T-helper 17 cell (primary cell): ENCODE measurements at regions not wholly inside any gene's neighbourhood (a gene's known extent, or its start where the extent isn't known, plus 50 kb on each side); places are given as distances from the start of the nearest gene placed in this dataset.

ENCODE experiments used
- ATAC-seq: fragments of 150-1000 bp; cut with Tn5 transposase; 2 replicates; pipeline ENCODE4 v1.10.0; 2021; ENCODE audit warnings: mild to moderate bottlenecking, moderate library complexity
- DNase-seq, 3 donors: peaks; one replicate each; pipeline versions ENCODE4 v3.0.0 to v3.0.0-alpha.2; 2020 to 2021
- H3K9me3 ChIP-seq: one replicate; pipeline ENCODE4 v1.7.0; 2013; ENCODE audit warnings: low read length, mild to moderate bottlenecking; ENCODE audit not compliant: control insufficient read depth, poor library complexity, severe bottlenecking
- H3K27ac Mint-ChIP-seq: one replicate; pipeline ENCODE4 v1.8.0; 2022; ENCODE audit warnings: mild to moderate bottlenecking, moderate library complexity, mixed read lengths
- H3K27me3 Mint-ChIP-seq: one replicate; pipeline ENCODE4 v1.8.0; 2022; ENCODE audit warnings: mixed read lengths
- H3K36me3 Mint-ChIP-seq: one replicate; pipeline ENCODE4 v1.8.0; 2022; ENCODE audit warnings: low read depth, mixed read lengths
- H3K4me1 Mint-ChIP-seq: one replicate; pipeline ENCODE4 v1.8.0; 2022; ENCODE audit warnings: mild to moderate bottlenecking, mixed read lengths
- H3K4me3 Mint-ChIP-seq: one replicate; pipeline ENCODE4 v1.8.0; 2022; ENCODE audit warnings: mild to moderate bottlenecking, moderate library complexity, mixed read lengths

GRCh38 chr15:101561584-101561906 is 72.0 kb upstream of the PCSK6 start:
- no peak overlapping the region for H3K4me3 Mint-ChIP-seq
- H3K9me3 ChIP-seq, result no peaks in the 10 kb centered on the region
- H3K4me1 Mint-ChIP-seq, result peaks cover 2% of the 10 kb centered on the region
- ATAC-seq (no peak), DNase-seq (no peak)
- H3K27me3 Mint-ChIP-seq, result peaks cover 68% of the 10 kb centered on the region
- H3K27ac Mint-ChIP-seq, result no peak overlapping the region
- H3K36me3 Mint-ChIP-seq, result no peaks in the 10 kb centered on the region

DNA sequence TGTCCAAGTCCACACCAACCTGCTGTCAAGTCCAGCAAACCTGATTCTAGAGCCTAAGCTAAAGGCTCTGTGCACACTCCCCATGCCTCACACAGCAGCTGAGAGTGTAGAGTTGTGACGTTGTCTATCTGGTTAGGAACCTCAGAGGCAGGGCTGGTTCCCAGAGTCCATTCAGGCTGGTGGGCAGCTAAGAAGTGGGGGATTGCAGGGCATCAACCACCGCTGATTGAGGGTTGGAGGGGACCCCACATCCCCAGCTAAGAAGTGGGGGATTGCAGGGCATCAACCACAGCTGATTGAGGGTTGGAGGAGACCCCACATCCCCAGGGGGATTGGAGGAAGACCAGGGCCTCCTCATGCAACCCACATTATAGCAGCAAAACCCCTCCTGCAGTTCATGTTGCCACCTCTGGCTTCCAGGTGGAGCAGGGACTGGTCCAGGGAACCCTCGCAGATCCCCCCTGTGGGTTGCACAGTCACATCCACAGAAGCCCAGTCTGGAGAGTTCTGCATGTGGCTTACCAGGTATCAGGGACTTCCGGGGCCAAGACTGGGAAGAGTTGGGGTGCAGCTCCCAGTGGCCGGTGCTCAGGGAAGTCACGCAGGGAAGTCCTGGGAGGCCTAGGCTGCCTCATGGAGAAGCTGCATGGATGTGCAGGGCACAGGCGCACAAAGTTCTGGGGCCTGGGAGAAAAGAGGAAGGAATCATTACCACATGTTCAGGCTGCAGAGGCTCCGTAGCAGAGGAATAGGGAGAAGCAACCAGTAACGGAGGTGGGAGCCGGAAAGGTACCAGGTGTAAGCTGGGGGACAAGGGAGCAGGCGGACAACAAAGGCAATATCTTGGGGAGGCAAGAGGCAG is 71.4 kb upstream of the PCSK6 start:
- no peak for DNase-seq
- H3K36me3 Mint-ChIP-seq, result no peaks in the 10 kb centered on the region
- H3K27me3 Mint-ChIP-seq, result peaks cover 64% of the 10 kb centered on the region
- H3K9me3 ChIP-seq, result no peaks in the 10 kb centered on the region
- no peak overlapping the region for H3K27ac Mint-ChIP-seq
- H3K4me3 Mint-ChIP-seq, result no peak overlapping the region
- ATAC-seq, result no peak
- peaks cover 2% of the 10 kb centered on the region for H3K4me1 Mint-ChIP-seq

DNA sequence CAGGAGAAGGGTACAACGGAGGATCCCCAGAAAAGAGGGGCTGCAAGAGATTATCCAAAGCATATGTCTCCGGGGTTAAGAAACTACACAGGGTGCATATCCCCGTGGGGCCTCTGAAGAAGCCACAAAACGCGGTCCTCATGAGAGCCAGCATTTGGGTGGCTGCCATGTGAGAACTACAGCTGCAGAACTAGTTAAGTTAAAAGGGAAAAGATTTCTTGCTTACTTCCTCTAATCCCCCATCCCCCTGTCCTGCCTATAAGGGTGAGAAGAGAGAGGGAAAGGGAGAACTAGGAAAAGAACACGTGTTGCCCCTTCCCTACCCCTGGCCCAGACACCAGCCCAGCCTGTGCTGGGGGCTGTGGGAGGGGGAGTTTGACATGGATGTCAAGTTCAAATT is 70.4 kb upstream of the PCSK6 start:
- no peak for DNase-seq
- H3K27ac Mint-ChIP-seq, result no peak overlapping the region
- no peaks in the 10 kb centered on the region for H3K36me3 Mint-ChIP-seq
- H3K9me3 ChIP-seq, result no peaks in the 10 kb centered on the region
- H3K4me3 Mint-ChIP-seq, result no peak overlapping the region
- peaks cover 2% of the 10 kb centered on the region for H3K4me1 Mint-ChIP-seq
- H3K27me3 Mint-ChIP-seq, result peaks cover 57% of the 10 kb centered on the region
- no peak for ATAC-seq

- H3K9me3 ChIP-seq, result no peaks in the 10 kb centered on the region
- H3K27ac Mint-ChIP-seq, result no peak overlapping the region
- H3K4me1 Mint-ChIP-seq, result peaks cover 2% of the 10 kb centered on the region
- H3K36me3 Mint-ChIP-seq, result peaks cover 3% of the 10 kb centered on the region
- no peak for ATAC-seq
- H3K27me3 Mint-ChIP-seq, result peaks cover 50% of the 10 kb centered on the region
- no peak overlapping the region for H3K4me3 Mint-ChIP-seq
- no peak for DNase-seq
Observed at GRCh38 chr15:101558221-101558941, 68.9 kb upstream of the PCSK6 start.

- peaks cover 54% of the 10 kb centered on the region for H3K27me3 Mint-ChIP-seq
- H3K36me3 Mint-ChIP-seq, result peaks cover 3% of the 10 kb centered on the region
- ATAC-seq (no peak), DNase-seq (no peak)
- H3K4me1 Mint-ChIP-seq, result peaks cover 2% of the 10 kb centered on the region
- H3K9me3 ChIP-seq, result no peaks in the 10 kb centered on the region
- H3K27ac Mint-ChIP-seq, result no peak overlapping the region
- H3K4me3 Mint-ChIP-seq, result no peak overlapping the region
Observed at GRCh38 chr15:101556273-101556672, 66.8 kb upstream of the PCSK6 start.

- H3K9me3 ChIP-seq, result no peaks in the 10 kb centered on the region
- peaks cover 3% of the 10 kb centered on the region for H3K36me3 Mint-ChIP-seq
- peaks cover 52% of the 10 kb centered on the region for H3K27me3 Mint-ChIP-seq
- no peak for DNase-seq
- H3K27ac Mint-ChIP-seq, result no peak overlapping the region
- no peak for ATAC-seq
- no peak overlapping the region for H3K4me3 Mint-ChIP-seq
- peaks cover 2% of the 10 kb centered on the region for H3K4me1 Mint-ChIP-seq
Observed at GRCh38 chr15:101554115-101554915, 64.8 kb upstream of the PCSK6 start.

DNA sequence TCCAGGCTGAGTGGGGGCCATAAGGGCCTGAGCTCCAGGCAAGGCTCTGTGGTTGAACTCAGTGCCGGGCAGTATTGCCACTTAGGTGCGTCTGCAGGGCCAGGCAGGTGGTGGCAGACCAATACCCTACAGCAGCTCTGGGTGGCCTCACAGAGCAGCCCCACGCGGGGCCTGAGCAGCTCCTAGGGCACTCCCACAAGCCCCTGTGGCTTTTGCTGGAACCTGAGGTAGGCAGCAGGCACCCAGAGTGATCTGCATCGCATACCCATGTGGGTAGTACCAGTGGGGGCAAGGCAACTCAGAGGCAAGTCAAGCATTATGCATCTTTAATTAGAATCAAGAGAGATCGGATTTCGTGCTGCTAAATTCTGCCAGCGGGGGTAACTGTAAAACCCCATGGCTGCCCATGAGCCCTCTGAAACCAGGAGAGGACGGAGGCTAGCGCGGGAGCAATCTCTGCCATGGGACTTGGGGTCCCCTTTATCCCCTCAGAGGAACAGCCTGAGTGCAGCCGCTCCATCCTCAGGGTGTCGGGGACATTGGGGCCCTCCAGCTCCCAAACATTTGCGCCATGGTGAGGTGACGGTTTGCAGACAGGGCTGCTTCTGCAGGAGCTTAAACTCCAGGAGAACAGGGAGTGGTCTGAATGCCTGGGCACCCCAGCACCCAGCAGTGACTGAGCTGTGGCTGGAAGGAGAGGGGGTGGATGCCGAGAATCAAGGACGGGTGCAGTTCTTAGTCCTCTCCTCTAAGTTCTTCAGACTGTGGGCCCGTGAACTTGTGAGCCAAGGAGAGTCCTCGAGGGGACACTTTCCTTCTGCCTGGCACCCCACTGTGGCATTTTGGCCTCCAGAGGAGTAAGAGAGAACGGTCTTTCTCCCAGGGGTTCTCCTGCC is 62.4 kb upstream of the PCSK6 start:
- no peak overlapping the region for H3K4me3 Mint-ChIP-seq
- H3K27me3 Mint-ChIP-seq, result peaks cover 32% of the 10 kb centered on the region
- no peak overlapping the region for H3K27ac Mint-ChIP-seq
- peaks cover 3% of the 10 kb centered on the region for H3K36me3 Mint-ChIP-seq
- no peak for DNase-seq
- no peak for ATAC-seq
- no peaks in the 10 kb centered on the region for H3K4me1 Mint-ChIP-seq
- H3K9me3 ChIP-seq, result no peaks in the 10 kb centered on the region

DNA sequence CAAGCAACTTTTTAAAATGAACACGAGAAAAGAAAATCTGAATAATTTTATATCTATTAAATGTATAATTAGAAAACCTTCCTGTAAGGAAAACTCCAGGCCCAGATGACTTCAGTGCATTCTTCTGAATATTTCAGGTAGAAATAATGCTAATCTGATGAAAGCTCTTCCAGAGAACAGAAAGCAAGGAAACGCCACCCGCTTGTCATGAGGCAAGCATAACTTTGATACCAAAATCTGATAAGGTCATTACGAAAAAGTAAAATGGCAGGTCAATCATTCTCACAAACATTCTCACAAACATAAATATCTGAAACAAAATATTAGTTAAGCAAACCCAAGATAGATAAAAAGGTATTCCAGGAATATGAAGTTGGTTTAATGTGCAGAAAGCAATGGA is 60.6 kb upstream of the PCSK6 start:
- H3K9me3 ChIP-seq, result no peaks in the 10 kb centered on the region
- no peak for ATAC-seq
- no peaks in the 10 kb centered on the region for H3K4me1 Mint-ChIP-seq
- no peak overlapping the region for H3K4me3 Mint-ChIP-seq
- peaks cover 6% of the 10 kb centered on the region for H3K36me3 Mint-ChIP-seq
- DNase-seq, result no peak
- peaks cover 41% of the 10 kb centered on the region for H3K27me3 Mint-ChIP-seq
- H3K27ac Mint-ChIP-seq, result no peak overlapping the region

- no peak overlapping the region for H3K4me3 Mint-ChIP-seq
- no peaks in the 10 kb centered on the region for H3K9me3 ChIP-seq
- peaks cover 6% of the 10 kb centered on the region for H3K36me3 Mint-ChIP-seq
- peaks cover 42% of the 10 kb centered on the region for H3K27me3 Mint-ChIP-seq
- H3K27ac Mint-ChIP-seq, result no peak overlapping the region
- ATAC-seq, result no peak
- no peak for DNase-seq
- no peaks in the 10 kb centered on the region for H3K4me1 Mint-ChIP-seq
Observed at GRCh38 chr15:101549647-101550046, 60.1 kb upstream of the PCSK6 start.

- no peak overlapping the region for H3K4me3 Mint-ChIP-seq
- H3K9me3 ChIP-seq, result no peaks in the 10 kb centered on the region
- H3K36me3 Mint-ChIP-seq, result peaks cover 3% of the 10 kb centered on the region
- peaks cover 48% of the 10 kb centered on the region for H3K27me3 Mint-ChIP-seq
- DNase-seq (no peak), ATAC-seq (no peak)
- no peak overlapping the region for H3K27ac Mint-ChIP-seq
- no peaks in the 10 kb centered on the region for H3K4me1 Mint-ChIP-seq
Observed at GRCh38 chr15:101547737-101548136, 58.2 kb upstream of the PCSK6 start.

DNA sequence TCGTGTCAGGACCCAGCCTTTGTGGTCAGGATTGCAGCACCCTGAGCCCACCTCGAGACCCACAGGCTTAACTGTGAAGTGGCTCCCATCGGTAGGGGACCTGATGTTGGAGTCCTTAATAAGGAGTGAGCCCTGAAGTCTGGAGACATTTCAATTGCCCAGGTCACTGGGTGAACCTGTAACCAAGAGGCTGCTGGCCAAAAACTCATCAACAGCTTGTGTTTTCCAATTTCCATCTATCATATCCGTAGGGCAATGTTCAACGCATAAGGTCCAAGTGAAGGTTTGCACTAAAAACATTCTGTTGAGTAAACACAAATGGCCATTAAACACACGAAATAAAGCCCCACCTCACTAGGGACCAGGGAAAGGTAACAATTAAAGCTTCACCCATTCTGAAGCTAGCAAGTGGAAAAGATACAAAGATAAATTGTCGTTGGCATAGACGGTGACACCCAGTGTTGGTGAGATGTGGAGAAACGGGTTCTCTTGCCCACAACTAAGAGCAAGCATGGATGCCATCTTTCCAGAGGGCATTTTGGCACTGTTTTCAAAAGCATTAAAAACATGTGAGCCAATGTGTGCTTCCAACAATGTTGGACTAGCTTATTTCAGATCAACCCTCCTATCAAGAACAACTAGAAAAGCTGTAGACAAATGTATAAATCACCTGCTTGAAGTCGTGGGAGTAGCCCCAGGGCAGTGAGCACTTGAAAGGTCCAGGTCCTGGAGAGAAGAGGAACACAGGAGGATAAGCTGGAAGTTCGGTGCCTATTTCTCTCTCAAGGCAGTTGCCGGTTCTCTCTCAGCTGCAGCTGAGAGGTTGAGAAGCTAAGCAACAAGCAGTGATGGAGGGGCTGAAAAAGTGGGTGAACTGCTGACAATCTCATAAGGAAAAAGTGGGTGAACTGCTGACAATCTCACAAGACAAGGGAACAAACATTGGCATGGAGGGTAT is 56.3 kb upstream of the PCSK6 start:
- Mint-ChIP-seq H3K4me1 (no peaks in the 10 kb centered on the region), H3K27me3 (peaks cover 37% of the 10 kb centered on the region), H3K36me3 (peaks cover 3% of the 10 kb centered on the region), H3K4me3 (no peak overlapping the region), H3K27ac (no peak overlapping the region)
- no peaks in the 10 kb centered on the region for H3K9me3 ChIP-seq
- DNase-seq (no peak), ATAC-seq (no peak)

DNA sequence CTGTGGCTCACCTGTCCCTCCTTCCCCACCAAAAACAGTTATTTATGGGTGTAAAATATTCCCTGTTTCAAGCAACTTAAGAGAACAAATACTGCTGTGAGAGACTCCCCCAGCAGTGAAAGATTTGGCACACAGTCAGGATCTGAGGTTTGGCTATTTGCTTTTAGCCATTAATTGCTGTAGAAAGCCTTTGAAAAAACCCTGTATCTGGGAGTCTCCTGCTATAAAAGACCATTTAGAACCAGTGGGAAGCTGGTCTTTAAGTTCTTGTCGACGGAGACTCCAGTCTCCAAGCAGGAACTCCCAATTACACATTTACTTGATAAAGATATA is 55.1 kb upstream of the PCSK6 start:
- no peaks in the 10 kb centered on the region for H3K9me3 ChIP-seq
- Mint-ChIP-seq H3K27me3 (peaks cover 32% of the 10 kb centered on the region), H3K27ac (no peak overlapping the region), H3K4me1 (no peaks in the 10 kb centered on the region), H3K4me3 (no peak overlapping the region), H3K36me3 (peaks cover 3% of the 10 kb centered on the region)
- no peak for DNase-seq
- ATAC-seq, result no peak
